Glutamatergic neuron (in vitro differentiated cells): ENCODE measurements at regions not wholly inside any gene's neighbourhood (a gene's known extent, or its start where the extent isn't known, plus 50 kb on each side); places are given as distances from the start of the nearest gene placed in this dataset.

Experiments
- DNase-seq: peaks from one replicate; pipeline ENCODE4 v3.0.0; 2022
- H3K27ac Mint-ChIP-seq: one replicate; pipeline ENCODE4 v1.8.0; 2020; ENCODE audit warnings: mild to moderate bottlenecking, mixed read lengths, inconsistent platforms; ENCODE audit not compliant: unreplicated experiment
- H3K27me3 Mint-ChIP-seq: one replicate; pipeline ENCODE4 v1.8.0; 2020; ENCODE audit warnings: mild to moderate bottlenecking, moderate library complexity, mixed read lengths, inconsistent platforms; ENCODE audit not compliant: unreplicated experiment
- H3K36me3 Mint-ChIP-seq: one replicate; pipeline ENCODE4 v1.8.0; 2020; ENCODE audit warnings: mild to moderate bottlenecking, mixed read lengths, inconsistent platforms; ENCODE audit not compliant: unreplicated experiment
- H3K4me1 Mint-ChIP-seq: one replicate; pipeline ENCODE4 v1.8.0; 2020; ENCODE audit warnings: mild to moderate bottlenecking, low read depth, mixed read lengths, inconsistent platforms; ENCODE audit not compliant: unreplicated experiment
- H3K4me3 Mint-ChIP-seq: one replicate; pipeline ENCODE4 v1.8.0; 2020; ENCODE audit warnings: mild to moderate bottlenecking, mixed read lengths, inconsistent platforms; ENCODE audit not compliant: unreplicated experiment
- H3K9me3 Mint-ChIP-seq: one replicate; pipeline ENCODE4 v1.8.0; 2020; ENCODE audit warnings: mild to moderate bottlenecking, moderate library complexity, mixed read lengths, inconsistent platforms; ENCODE audit not compliant: unreplicated experiment
- CTCF ChIP-seq: fragments of 200-600 bp; sonication (generic); IDR thresholded peaks from one replicate; pipeline ENCODE4 v1.5.0; 2021; ENCODE audit not compliant: partially characterized antibody, unreplicated experiment

GRCh38 chr7:47149208-47149839, 432.6 kb downstream of the TNS3 start:
- Mint-ChIP-seq H3K27me3 (no peaks in the 10 kb centered on the region), H3K9me3 (no peaks in the 10 kb centered on the region), H3K27ac (no peak overlapping the region), H3K4me3 (no peak overlapping the region), H3K36me3 (no peaks in the 10 kb centered on the region), H3K4me1 (peaks cover 3% of the 10 kb centered on the region)
- no peak for DNase-seq
- no peak for TF ChIP-seq CTCF

- H3K9me3 Mint-ChIP-seq, result no peaks in the 10 kb centered on the region
- no peak overlapping the region for H3K27ac Mint-ChIP-seq
- H3K4me1 Mint-ChIP-seq, result peaks cover 3% of the 10 kb centered on the region
- DNase-seq, result no peak
- no peak overlapping the region for H3K4me3 Mint-ChIP-seq
- TF ChIP-seq CTCF, result no peak
- no peaks in the 10 kb centered on the region for H3K27me3 Mint-ChIP-seq
- no peaks in the 10 kb centered on the region for H3K36me3 Mint-ChIP-seq
Observed at GRCh38 chr7:47148536-47149207, 433.2 kb downstream of the TNS3 start.

- no peak for DNase-seq
- Mint-ChIP-seq H3K4me1 (peaks cover 3% of the 10 kb centered on the region), H3K27ac (no peak overlapping the region)
Observed at GRCh38 chr7:47147213-47147631, 434.7 kb downstream of the TNS3 start.

GRCh38 chr7:47145982-47146381, 435.9 kb downstream of the TNS3 start:
- TF ChIP-seq CTCF, result no peak
- H3K27ac Mint-ChIP-seq, result no peak overlapping the region
- no peaks in the 10 kb centered on the region for H3K4me1 Mint-ChIP-seq
- H3K27me3 Mint-ChIP-seq, result no peaks in the 10 kb centered on the region
- no peaks in the 10 kb centered on the region for H3K36me3 Mint-ChIP-seq
- H3K9me3 Mint-ChIP-seq, result no peaks in the 10 kb centered on the region
- no peak overlapping the region for H3K4me3 Mint-ChIP-seq
- DNase-seq, result no peak

More at GRCh38 chr7:47147213-47147631, 434.7 kb downstream of the TNS3 start:
- no peak for TF ChIP-seq CTCF
- Mint-ChIP-seq H3K4me3 (no peak overlapping the region), H3K36me3 (no peaks in the 10 kb centered on the region), H3K9me3 (no peaks in the 10 kb centered on the region), H3K27me3 (no peaks in the 10 kb centered on the region)

GRCh38 chr7:47145186-47145725, 436.7 kb downstream of the TNS3 start:
- Mint-ChIP-seq H3K4me3 (no peak overlapping the region), H3K27me3 (no peaks in the 10 kb centered on the region), H3K9me3 (no peaks in the 10 kb centered on the region), H3K36me3 (no peaks in the 10 kb centered on the region), H3K4me1 (no peaks in the 10 kb centered on the region), H3K27ac (no peak overlapping the region)
- DNase-seq, result no peak
- no peak for TF ChIP-seq CTCF
